ENCODE measurements at regions not wholly inside any gene's neighbourhood (a gene's known extent, or its start where the extent isn't known, plus 50 kb on each side); places are given as distances from the start of the nearest gene placed in this dataset.
"Not testable (repeated sequence)": the region's sequence is repeated elsewhere in the genome, so short reads cannot be mapped to it uniquely, and the experiment has no call there.

DNA sequence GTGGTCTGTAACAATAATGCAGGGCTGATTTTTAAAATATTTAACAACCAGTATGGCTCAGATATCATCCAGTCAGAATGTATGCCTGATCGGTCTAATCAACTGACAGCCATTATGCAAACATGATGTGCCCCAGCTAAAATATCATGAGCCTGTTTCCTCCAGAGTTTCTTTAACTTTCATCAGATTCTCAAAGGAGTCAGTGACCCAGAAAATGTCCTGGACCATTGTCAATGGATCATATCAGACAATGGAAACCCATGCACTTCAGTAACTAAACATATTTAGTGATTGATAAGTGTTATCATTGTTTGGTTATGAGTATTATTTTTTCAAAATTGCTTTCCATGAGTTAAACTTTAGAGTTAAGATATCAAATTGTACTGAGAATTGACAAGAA lies 173.5 kb downstream of the LMBRD1 start:
- no peak for DNase-seq

DNA sequence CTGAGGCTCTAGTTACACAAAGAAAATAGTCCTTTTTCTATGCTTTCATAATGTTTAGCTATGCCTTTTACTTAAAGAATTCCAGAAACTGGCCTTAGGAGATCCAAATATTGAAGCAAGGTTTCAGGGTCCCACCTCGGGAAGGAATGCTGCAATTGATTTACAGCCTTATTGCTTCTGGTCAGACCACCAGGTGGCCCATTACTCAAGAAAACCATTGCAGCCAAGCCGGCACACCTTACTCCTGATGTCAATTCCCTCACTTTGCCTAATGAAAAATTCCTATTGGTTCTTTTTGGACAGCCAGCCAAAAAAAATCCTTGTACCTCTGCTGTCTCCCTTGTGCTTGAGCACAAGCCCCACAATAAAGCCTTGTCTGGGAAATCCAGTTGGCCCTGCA lies 173.9 kb downstream of the LMBRD1 start:
- no peak for DNase-seq

DNA sequence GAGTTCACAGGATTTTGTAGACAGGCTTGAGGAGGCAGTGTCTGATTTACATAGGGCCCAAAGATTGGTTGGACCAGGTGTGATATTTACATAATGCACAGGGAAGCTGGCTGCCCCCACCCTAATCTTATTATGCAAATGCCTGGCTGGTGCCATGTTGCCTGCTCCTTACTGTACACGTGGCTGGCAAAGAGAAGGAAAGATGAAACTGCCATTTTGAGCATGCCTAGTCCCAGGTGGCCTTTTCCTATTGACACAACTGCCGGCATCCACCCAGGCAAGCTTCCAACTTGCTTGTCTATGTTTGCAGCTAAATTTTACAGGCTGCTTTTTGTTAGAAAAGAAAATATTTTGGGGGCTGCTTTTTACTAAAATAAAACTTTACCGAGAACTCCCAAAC lies 174.6 kb downstream of the LMBRD1 start:
- no peak for DNase-seq

DNA sequence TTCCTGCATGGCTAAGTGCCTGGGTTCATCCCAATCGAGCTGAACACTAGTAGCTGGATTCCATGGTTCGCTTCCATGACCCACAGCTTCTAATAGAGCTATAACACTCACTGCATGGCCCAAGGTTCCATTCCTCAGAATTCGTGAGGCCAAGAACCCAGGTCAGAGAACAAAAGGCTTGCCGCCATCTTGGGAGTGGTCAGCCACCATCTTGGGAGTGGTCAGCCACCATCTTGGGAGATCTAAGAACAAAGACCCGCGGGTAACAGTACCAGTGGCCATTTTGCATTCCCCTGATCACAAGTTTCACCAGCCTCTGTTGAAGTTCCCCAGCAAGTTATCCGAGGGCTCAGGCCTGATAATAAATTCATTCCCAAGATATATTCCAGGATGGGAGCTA lies 179.6 kb downstream of the LMBRD1 start:
- DNase-seq, result no peak

DNA sequence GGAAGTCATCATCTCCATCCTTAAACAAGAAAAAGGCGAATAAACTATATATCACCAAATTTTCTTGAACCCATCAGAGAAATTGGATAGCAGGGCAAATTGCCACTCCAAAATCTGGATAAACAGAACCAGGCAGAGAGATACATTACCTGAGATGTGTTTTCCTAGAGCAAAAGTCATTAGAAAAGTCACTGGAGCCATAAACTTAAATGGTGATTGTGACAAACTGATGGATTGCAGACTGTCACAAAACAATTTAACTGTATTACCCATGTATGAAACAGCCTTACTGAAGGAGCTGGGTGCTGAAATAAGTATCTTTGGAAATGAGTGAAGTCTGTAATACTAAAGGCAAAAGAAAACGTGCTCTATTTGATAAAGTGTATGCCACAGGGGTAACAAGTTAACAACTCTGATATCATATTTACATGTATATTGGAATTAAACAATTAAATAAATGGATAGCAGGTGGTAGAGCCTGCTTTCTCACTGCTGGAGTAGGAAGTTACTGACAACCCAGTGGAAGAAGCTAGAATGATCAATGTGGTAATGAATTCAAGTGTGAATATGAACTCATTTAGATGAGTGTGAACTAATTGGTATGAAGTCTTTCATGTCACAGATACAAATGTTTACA lies 186.9 kb downstream of the LMBRD1 start:
- DNase-seq, result no peak

DNA sequence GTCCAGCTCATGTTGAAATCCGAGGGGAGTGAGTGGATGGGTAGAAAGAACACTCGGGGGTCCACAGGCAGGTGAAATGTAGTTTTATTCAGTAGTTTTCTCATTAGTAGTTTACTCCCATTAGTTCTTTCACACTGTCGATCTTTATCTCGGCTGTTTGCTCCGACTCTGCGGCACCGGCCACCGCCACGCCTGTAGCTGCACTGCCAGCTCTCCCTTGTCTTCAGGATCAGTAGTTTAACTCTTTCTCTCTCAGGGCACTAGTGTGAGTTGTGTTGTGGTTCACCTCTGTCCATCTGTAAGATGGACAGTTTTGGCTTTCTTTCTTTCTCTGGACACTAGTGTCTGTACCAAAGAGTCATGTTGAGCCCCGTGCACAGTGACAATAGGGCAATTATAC lies 195.7 kb downstream of the LMBRD1 start:
- no peak for DNase-seq

DNA sequence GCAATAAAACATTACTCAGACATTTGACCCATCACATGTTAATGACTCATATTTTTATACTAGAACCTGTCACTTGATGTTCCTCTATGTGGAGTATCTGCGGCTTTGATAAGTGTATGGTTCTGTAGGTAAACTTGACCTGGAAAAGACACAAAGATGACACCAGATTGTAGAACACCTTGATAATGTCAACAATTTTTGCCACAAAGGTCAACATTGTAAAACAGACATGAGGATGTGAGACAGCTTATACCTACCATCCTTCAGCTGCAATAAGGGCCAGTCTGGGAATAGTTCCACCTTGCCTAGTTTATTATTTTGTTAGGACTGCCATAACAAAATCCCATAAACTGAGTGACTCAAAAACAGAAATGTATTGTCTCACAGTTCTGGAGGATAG lies 202.4 kb downstream of the LMBRD1 start:
- no peak for DNase-seq

DNA sequence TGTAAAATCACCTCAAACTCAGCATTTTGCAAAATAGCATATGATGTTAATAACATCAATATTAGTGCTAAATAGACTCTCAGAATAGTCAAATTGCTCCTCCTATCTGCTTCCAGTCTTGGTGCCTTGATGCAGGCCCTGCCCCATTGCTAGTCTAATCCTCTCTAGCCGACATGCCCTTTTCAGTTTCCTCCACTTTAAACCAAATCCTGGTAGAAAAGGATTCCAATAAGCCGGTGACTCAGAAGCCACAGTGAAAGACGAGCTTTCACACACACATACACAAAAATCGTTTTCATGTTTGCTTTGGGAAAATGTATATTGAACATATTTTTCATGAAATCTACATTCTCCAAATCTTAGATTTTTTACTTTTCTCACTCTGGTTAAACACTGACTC lies 203.1 kb downstream of the LMBRD1 start:
- no peak for DNase-seq

DNA sequence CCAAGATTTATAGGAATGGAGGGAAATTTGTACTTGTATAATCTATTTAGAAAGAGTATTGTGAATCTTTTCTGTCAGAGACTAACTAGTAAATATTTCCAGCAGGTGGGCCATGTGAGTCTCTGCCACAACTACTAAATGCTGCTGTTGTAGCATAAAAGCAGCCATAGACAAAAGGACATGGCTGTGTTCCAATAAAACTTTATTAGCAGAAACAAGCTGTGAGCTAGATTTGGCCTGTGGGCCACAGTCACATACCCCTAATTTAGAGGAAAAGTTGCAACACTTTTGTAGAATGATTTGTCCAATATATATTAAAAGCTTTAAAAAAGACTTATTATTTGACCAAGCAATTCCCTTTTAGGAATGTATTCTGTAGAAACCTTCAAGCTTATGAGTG lies 207.2 kb downstream of the LMBRD1 start:
- no peak for DNase-seq

DNA sequence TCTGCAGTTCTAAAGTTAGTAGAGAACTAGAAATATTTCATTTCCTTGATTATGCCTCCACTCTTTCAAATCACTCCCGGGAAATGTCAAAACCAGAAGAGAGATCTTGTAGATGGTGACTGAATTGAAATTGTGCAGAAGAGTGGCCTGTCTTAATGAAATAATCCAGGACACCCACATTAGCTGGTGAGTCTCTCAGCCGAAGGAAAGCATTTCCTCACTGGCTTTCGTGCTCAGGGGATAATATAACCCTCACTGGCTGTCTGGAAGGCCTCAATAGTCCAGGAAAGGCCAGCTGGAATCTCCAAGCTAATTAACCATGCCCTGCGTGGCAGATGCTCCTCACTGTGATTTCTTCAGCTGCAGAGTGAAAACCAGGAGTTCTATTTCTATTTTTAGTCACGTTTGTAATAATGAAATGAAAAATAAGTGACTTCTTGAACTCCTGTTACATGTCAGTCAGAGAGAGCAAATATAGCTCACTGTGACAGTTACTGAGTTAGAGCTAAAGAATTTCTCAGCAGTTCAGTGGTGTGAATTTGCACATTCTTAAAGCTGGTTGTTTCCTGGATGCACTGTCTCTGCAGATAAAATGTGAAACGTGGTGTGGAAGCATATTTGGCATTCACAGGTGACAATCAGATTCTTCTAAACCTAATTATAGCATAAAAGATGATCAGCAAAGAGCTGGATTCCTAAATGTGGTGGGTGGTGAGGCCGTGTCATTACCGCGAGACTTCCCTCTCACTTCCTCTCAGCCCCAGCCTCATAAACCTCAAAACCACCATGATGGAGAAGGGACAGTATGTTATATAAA lies 211.7 kb downstream of the LMBRD1 start:
- DNase-seq, result no peak

DNA sequence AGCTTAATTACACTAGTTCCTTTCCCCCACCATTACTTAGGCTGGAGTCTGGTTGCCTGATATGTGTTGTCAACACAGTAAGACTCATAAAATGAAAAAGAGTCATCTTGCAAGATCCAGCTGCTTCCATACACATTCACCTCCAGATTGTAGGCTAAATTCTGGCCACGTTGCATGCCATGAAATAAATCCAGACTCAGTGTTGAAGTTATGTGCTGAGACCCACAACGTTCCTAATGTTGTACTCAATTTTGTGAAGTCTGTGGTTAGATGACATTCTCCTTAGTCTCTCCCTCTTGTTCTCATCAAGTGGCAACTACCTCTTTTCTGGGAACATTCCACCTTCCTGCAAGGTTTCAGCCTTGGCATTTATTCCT lies 212.3 kb downstream of the LMBRD1 start:
- DNase-seq, result no peak

DNA sequence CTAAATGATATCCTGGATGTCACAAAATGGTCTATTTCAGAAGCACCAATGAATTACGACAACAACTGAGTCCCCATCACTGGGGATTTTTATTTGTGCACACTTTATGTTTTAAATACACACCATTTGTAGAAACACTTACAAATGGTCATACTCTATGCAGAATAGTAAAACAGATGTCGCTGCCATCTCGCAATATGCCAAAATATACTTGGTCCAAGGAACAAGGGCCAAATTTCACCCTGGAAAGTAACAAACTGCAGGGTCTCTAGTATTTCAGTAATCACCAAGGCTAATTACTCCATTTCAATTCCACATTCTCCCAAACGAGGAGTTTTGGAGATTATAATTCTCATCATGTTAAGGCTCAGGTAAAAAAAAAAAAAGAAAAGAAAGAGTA lies 215.2 kb downstream of the LMBRD1 start:
- no peak for DNase-seq

DNA sequence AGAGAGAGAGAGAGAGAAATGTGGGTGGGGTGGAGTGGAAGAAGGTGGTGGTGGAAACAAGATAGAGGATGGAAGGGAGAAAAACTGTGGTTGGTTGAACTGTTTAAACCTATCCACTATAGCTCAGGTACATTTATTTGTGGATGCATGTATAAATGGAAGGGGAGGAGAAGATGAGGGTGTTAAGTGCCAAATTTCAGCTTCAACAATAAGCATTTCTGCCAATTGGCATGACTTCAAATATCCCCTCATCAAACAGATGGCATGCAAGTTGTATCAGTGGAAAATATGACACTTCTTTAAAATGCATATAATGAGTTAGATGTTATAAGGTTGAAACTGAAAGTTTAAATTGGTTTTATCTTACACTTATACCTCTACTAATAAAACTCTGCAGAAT lies 216.1 kb downstream of the LMBRD1 start:
- no peak for DNase-seq

DNA sequence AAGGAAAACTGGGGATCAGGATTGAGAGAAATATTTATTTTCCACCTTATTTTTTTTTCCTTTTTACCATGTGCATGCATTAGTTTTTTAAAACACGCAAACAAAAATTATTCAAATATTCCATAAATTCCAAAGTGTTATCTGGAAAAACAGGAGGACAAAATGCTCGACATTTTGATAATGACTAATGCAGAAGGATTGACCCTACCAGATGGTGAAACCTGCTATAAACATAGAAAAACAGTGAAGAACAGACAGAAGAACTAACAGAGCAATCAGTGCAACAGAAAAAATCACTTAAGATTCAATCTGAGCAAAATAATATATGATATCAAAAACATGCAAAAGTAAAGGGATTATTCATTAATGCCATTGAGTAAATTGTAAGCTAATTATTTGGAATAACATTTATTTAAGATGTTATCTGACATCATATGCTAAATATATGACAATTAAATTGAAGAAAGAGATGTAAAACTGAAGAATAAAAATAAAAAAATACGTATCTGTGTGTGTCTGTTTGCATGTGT lies 218.4 kb downstream of the LMBRD1 start:
- no peak for DNase-seq

DNA sequence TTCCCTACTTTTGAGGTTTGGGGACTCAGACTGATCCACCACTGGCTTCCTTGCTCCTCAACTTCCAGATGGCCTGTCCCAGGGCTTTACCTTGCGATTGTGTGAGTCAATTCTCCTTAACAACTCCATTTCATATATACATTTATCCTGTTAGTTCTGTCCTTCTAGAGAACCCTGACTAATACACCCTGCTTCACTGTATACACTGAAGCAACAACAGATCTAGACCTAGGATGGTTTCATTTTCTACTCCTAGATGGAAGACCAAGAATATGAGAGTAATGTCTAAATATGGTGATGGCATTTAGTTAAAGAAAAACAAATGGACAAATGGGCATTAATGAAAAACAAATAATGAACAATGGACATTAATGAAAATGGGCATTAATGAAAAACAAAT lies 225.6 kb downstream of the LMBRD1 start:
- DNase-seq, result no peak

DNA sequence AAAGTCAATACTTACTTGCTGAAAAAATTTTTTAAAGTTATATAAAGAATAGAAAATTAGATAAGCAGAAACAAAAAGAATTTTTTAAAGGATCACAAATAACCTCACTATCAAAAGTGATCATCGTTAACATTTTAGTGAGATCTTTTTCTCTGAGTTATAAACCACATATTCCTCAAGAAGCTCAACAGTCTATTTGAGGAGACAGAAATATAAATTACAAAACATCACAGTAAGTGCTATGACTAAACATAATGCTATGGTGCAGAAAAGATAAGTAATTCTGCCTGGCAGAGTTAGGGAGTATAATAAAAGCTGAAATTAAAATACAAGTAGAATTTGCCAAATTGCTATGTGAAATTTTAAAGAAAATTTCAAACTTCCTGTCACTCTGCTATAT lies 226.7 kb downstream of the LMBRD1 start:
- no peak for DNase-seq

DNA sequence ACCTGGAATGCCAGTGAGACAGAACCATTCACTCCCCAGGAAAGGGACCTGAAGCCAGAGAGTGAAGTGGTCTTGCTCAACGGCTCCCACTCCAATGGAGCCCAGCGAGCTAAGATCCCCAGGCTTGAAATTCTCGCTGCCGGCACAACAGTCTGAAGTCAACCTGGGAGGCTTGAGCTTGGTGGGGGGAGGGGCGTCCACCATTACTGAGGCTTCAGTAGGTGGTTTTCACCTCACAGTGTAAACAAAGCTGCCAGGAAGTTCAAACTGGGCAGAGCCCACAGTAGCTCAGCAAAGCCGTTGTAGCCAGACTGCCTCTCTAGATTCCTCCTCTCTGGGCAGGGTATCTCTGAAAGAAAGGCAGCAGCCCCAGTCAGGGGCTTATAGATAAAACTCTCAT lies 236.2 kb downstream of the LMBRD1 start:
- not testable (repeated sequence) for DNase-seq

DNA sequence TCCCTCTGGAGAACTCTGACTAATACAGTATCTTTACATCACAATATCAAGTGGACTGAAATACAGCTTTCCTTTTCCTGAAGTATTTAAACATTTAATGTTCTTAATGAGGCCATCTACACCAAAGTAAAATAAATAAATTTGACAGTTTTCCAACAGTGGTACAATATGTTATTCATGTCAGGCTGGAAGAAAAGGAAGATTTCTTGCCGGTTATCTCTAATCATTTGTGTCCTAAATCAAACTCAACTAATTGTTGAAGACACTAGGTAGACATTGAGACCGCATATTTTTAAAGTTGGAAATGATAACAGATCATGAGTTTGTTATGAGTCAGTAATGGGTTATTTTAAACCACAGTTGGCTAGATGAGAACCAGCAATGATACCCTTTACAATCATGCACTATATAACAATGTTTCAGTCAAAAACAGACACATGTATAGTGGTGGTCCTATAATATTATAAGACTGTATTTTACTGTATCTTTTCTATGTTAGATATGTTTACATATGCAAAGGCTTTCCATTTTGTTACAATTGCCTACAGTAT lies 241.6 kb downstream of the LMBRD1 start:
- DNase-seq, result no peak

DNA sequence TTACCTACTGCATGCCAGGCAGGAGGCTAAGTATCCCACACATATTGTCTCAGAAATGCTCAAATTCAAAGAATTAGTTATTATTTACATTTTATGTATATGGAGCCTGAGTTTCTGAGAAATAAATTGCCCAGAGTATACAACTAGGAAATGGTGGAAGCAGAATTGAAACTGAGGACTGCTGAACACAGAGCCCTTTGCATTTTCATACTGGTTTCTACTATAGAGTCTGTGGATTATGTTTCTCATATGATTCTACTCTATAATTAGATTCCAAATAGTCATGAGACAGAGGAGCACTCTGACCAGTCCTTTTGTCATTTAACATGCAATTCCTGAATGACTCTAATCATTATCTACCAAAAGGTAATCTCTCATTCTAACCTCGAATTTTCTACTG lies 254.3 kb downstream of the LMBRD1 start:
- no peak for DNase-seq

DNA sequence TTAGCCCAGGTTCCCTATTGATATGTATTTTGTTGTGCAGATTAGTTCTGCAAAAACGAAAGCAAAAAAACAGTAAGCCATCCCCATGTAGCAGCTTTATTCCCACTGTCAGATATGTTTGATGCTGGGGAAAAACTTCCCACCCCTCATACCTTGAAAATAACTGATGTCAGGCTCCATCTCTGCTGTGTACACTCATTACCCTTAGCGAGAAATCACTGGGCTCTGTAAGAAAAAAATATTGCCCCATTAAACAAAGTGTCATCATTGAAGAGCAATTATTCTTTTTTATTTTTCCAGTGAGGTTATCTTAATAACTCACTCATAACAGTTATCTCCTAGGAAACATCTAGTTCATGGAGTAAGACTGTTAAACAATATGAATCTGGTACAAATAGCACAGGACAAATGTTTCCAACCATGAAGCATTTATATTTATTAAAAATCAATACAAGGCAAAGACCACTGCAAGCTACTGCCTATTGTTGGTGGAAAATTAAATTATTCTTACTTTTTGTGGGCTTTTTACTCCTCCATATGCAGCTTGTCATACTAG lies 268.8 kb downstream of the LMBRD1 start:
- no peak for DNase-seq

DNA sequence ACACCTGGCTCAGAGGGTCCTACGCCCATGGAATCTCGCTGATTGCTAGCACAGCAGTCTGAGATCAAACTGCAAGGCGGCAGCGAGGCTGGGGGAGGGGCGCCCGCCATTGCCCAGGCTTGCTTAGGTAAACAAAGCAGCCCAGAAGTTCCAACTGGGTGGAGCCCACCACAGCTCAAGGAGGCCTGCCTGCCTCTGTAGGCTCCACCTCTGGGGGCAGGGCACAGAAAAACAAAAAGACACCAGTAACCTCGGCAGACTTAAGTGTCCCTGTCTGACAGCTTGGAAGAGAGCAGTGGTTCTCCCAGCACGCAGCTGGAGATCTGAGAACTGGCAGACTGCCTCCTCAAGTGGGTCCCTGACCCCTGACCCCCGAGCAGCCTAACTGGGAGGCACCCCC lies 281.3 kb downstream of the LMBRD1 start:
- DNase-seq, result not testable (repeated sequence)

DNA sequence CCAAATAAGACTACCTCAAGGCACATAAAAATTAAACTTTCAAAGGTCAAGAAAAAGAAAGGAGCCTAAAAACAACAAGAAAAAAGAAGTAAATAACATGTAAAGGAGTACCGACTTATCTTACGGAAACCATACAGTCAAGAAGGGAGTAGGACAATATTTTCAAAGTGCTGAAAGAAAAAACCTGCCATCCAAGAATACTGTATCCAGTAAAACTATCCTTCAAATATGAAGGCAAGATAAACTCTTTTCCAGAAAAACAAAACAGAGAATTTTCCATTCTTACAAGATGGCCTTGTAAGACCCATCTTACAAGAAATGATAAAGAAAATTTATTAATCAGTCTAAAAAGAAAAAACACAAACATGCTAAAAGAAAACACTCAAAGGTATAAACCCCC lies 302.2 kb downstream of the LMBRD1 start:
- DNase-seq, result no peak

DNA sequence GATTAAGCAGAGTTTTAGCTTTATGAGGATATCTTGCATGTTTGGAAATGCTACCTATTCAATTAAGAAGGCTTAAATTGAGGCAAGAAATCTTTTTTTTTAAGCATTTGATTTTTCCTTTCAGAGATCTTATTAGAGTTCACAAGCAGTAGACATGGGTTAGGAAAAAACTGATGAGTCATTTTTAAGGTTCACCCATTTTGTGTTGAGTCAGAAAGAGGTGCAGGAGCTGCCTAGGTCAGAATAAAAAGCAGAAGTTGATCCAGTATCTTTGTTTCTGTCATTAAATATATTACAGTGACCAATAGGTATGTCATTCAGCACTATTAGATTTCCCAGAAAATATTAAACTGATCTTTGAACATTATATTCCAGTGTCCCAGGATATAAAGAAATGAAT lies 306.8 kb downstream of the LMBRD1 start:
- DNase-seq, result no peak

DNA sequence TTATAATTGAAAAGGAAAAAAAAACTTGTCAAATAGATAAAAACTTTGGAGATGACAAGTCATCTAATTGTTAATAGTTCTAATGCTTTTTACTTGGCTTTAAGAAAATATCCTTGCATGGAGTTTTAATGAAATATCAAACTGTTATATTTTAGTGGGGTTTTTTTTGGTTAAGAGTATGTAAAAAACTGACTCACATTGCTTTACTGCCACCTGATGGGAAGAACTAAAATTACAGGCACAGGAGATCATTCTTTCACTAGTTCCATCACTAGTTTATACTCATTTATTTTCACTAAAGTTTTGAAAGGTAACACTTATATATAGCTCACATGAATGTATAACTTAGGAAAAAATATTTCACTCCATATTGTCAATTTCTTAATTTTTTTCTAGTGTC lies 309.1 kb downstream of the LMBRD1 start:
- DNase-seq, result peak in 1 of 2 donors; percentile 6

Data from inflammatory macrophage treated with lipopolysaccharide for 1 hour (primary cell).